Suprapubic skin (tissue), 4 donors: ENCODE measurements at regions not wholly inside any gene's neighbourhood (a gene's known extent, or its start where the extent isn't known, plus 50 kb on each side); places are given as distances from the start of the nearest gene placed in this dataset.

ENCODE experiments used
- DNase-seq, 2 donors: peaks; one replicate each; pipeline ENCODE4 v3.0.0-alpha.2; 2019; ENCODE audit warnings: low spot score in 2 of 2
- H3K27ac ChIP-seq: fragments of 200-600 bp; sonication (generic); one replicate; pipeline ENCODE4 v1.5.1; 2019
- H3K27me3 ChIP-seq: fragments of 200-600 bp; sonication (generic); one replicate; pipeline ENCODE4 v1.5.1; 2019
- H3K36me3 ChIP-seq: fragments of 200-600 bp; sonication (generic); one replicate; pipeline ENCODE4 v1.5.1; 2019
- H3K4me1 ChIP-seq: fragments of 200-600 bp; sonication (generic); one replicate; pipeline ENCODE4 v1.5.1; 2019
- H3K4me3 ChIP-seq: fragments of 200-600 bp; sonication (generic); one replicate; pipeline ENCODE4 v1.5.1; 2019; ENCODE audit warnings: mild to moderate bottlenecking
- H3K9me3 ChIP-seq: fragments of 200-600 bp; sonication (generic); one replicate; pipeline ENCODE4 v1.5.1; 2019
- CTCF ChIP-seq, 2 donors: fragments of 200-600 bp in 1 of 2; fragments of 450-650 bp in 1 of 2; sonication (generic) in 1 of 2; IDR thresholded peaks; one replicate each; pipeline ENCODE4 v1.5.1; 2016 to 2019; ENCODE audit warnings: antibody characterized with exemption in 2 of 2, mild to moderate bottlenecking in 1 of 2, moderate library complexity in 1 of 2
- EP300 ChIP-seq: sonication (generic); formaldehyde crosslinking; IDR thresholded peaks from one replicate; pipeline ENCODE4 v1.6.1; 2017; ENCODE audit warnings: antibody characterized with exemption
- POLR2A ChIP-seq, 2 donors: fragments of 450-650 bp; IDR thresholded peaks; one replicate each; pipeline ENCODE4 v1.6.1; 2017; ENCODE audit warnings: antibody characterized with exemption in 2 of 2, mild to moderate bottlenecking in 2 of 2, moderate library complexity in 2 of 2
- POLR2AphosphoS5 ChIP-seq, 3 donors: sonication (generic); formaldehyde crosslinking; IDR thresholded peaks; one replicate each; pipeline ENCODE4 v1.6.1; 2017; ENCODE audit warnings: antibody characterized with exemption in 3 of 3
- WGBS: methylation state at CpG from one replicate; pipeline ENCODE4 v1.1.5; 2018; 5-methylcytosine and 5-hydroxymethylcytosine counted together

GRCh38 chr3:164526250-164526649 lies 552.0 kb downstream of the SI start:
- DNase-seq = no peak
- Histone ChIP-seq H3K4me1 (no peaks in the 10 kb centered on the region), H3K4me3 (no peak overlapping the region), H3K36me3 (no peaks in the 10 kb centered on the region), H3K9me3 (no peaks in the 10 kb centered on the region), H3K27ac (no peak overlapping the region), H3K27me3 (no peaks in the 10 kb centered on the region)
- no peak for TF ChIP-seq EP300
- TF ChIP-seq CTCF (IDR thresholded peaks at IDR 0.05) = no peak
- no peak for TF ChIP-seq POLR2AphosphoS5 (IDR thresholded peaks at IDR 0.05)
- no peak for TF ChIP-seq POLR2A (IDR thresholded peaks at IDR 0.05)
- 81% methylated on average over 2 of the region's 2 CpGs for WGBS

GRCh38 chr3:164524201-164524600 lies 554.1 kb downstream of the SI start:
- TF ChIP-seq CTCF (IDR thresholded peaks at IDR 0.05) (no peak), POLR2AphosphoS5 (IDR thresholded peaks at IDR 0.05) (no peak), EP300 (no peak), POLR2A (IDR thresholded peaks at IDR 0.05) (no peak)
- no peaks in the 10 kb centered on the region for H3K27me3 ChIP-seq
- H3K27ac ChIP-seq = no peak overlapping the region
- DNase-seq = no peak
- no peak overlapping the region for H3K4me3 ChIP-seq
- no peaks in the 10 kb centered on the region for H3K9me3 ChIP-seq
- H3K36me3 ChIP-seq = no peaks in the 10 kb centered on the region
- H3K4me1 ChIP-seq = no peaks in the 10 kb centered on the region

DNA sequence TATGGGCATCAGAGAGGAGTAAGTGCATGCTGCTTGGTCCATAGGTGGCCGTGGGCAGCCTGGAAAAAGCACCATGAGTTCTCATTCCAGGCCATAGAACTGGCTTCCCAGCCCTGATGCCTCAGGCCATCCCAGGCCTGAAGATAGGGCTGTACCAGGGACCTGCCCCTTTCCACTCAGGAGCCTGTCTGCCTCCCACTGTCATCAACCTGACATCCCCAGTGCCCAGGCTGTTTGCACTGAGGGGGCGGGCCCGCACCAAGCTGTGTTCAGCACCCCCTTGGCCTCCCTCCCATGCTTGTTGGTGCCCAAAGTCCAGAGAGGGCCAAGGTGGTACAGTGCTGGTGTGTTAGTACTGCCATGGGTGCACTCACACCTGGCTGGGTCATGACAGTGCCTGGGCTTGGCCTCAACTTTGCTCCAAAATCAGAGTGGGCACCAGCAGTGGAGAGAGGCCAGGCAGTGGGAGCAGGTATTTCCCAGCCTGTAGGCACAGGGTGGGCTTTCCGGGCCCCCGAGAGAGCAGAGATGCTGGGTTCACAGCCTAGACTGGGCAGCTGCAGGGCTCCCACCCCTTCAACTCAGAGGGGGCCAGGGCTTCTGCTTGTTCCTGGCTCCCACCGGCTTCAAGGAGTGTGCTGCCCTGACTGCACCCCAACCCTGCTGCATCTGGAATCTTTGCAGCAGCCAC lies 556.1 kb downstream of the SI start:
- DNase-seq = no peak
- Histone ChIP-seq H3K27me3 (no peaks in the 10 kb centered on the region), H3K4me1 (no peaks in the 10 kb centered on the region), H3K27ac (no peak overlapping the region), H3K4me3 (no peak overlapping the region), H3K9me3 (no peaks in the 10 kb centered on the region), H3K36me3 (no peaks in the 10 kb centered on the region)
- 83% methylated on average over 1 of the region's 6 CpGs for WGBS
- TF ChIP-seq EP300 (no peak), POLR2AphosphoS5 (IDR thresholded peaks at IDR 0.05) (no peak)

GRCh38 chr3:164521644-164522043 lies 556.7 kb downstream of the SI start:
- DNase-seq = no peak
- Histone ChIP-seq H3K9me3 (no peaks in the 10 kb centered on the region), H3K27me3 (no peaks in the 10 kb centered on the region), H3K36me3 (no peaks in the 10 kb centered on the region), H3K4me1 (no peaks in the 10 kb centered on the region), H3K27ac (no peak overlapping the region), H3K4me3 (no peak overlapping the region)
- 91% methylated on average over 2 of the region's 2 CpGs for WGBS
- TF ChIP-seq CTCF (IDR thresholded peaks at IDR 0.05) (no peak), POLR2AphosphoS5 (IDR thresholded peaks at IDR 0.05) (no peak), EP300 (no peak), POLR2A (IDR thresholded peaks at IDR 0.05) (no peak)

DNA sequence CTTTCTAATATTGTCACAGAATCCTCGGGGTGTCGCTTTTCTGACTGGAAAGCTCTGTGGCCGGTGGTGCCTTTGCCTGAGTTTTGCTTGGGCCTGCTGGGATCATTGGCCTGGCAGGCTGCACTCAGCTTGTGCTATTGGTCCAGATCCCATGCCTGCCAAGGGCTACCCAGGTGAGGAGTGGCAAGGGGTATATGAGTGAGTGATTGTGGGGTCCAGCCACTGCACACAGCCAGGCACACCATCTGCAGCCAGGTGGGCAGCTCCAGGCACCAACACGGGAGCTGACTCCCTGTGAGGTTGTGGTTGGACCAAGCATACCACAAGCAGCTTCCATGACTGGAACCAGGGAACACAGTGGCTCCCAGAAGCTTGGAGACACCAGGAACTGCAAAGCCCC lies 557.2 kb downstream of the SI start:
- H3K36me3 ChIP-seq = no peaks in the 10 kb centered on the region
- no peaks in the 10 kb centered on the region for H3K27me3 ChIP-seq
- no peak overlapping the region for H3K4me3 ChIP-seq
- 80% methylated on average over 4 of the region's 4 CpGs for WGBS
- H3K4me1 ChIP-seq = no peaks in the 10 kb centered on the region
- H3K9me3 ChIP-seq = no peaks in the 10 kb centered on the region
- no peak for DNase-seq
- TF ChIP-seq POLR2AphosphoS5 (IDR thresholded peaks at IDR 0.05) (no peak), POLR2A (IDR thresholded peaks at IDR 0.05) (no peak), CTCF (IDR thresholded peaks at IDR 0.05) (no peak), EP300 (no peak)
- no peak overlapping the region for H3K27ac ChIP-seq

GRCh38 chr3:164515256-164515655 lies 563.0 kb downstream of the SI start:
- Histone ChIP-seq H3K27ac (no peak overlapping the region), H3K27me3 (no peaks in the 10 kb centered on the region), H3K4me3 (no peak overlapping the region), H3K36me3 (no peaks in the 10 kb centered on the region), H3K9me3 (peaks cover 7% of the 10 kb centered on the region), H3K4me1 (no peaks in the 10 kb centered on the region)
- no peak for TF ChIP-seq POLR2A (IDR thresholded peaks at IDR 0.05)
- TF ChIP-seq CTCF (IDR thresholded peaks at IDR 0.05) = no peak
- TF ChIP-seq EP300 = no peak
- no peak for TF ChIP-seq POLR2AphosphoS5 (IDR thresholded peaks at IDR 0.05)
- 85% methylated on average over 2 of the region's 5 CpGs for WGBS
- no peak for DNase-seq
